Trophoblast cell (in vitro differentiated cells and primary cell): ENCODE measurements at regions not wholly inside any gene's neighbourhood (a gene's known extent, or its start where the extent isn't known, plus 50 kb on each side); places are given as distances from the start of the nearest gene placed in this dataset.

ENCODE experiments used
- DNase-seq, 2 donors: peaks; one replicate each; pipeline ENCODE4 v3.0.0-alpha.2; 2016
- H2AFZ ChIP-seq: 2 replicates; pipeline ENCODE4 v1.6.1; 2013; ENCODE audit warnings: low read length, moderate library complexity, mild to moderate bottlenecking; ENCODE audit not compliant: insufficient read depth, poor library complexity
- H2AK5ac ChIP-seq: 2 replicates; pipeline ENCODE4 v1.6.1; 2013; ENCODE audit warnings: mild to moderate bottlenecking, low read length
- H2BK120ac ChIP-seq: 2 replicates; pipeline ENCODE4 v1.6.1; 2013; ENCODE audit warnings: low read length, mild to moderate bottlenecking, moderate library complexity; ENCODE audit not compliant: insufficient read depth, poor library complexity
- H2BK12ac ChIP-seq: 2 replicates; pipeline ENCODE4 v1.6.1; 2013; ENCODE audit warnings: mild to moderate bottlenecking, low read length, moderate library complexity
- H2BK5ac ChIP-seq: 2 replicates; pipeline ENCODE4 v1.6.1; 2013; ENCODE audit warnings: low read length, low read depth, moderate library complexity, mild to moderate bottlenecking; ENCODE audit not compliant: poor library complexity
- H3K14ac ChIP-seq: 2 replicates; pipeline ENCODE4 v1.6.1; 2013; ENCODE audit warnings: mild to moderate bottlenecking, low read length
- H3K18ac ChIP-seq: 2 replicates; pipeline ENCODE4 v1.6.1; 2013; ENCODE audit warnings: mild to moderate bottlenecking, low read length
- H3K23ac ChIP-seq: 2 replicates; pipeline ENCODE4 v1.6.1; 2013; ENCODE audit warnings: low read length
- H3K27ac ChIP-seq: 2 replicates; pipeline ENCODE4 v1.5.1; 2013; ENCODE audit warnings: low read depth, mild to moderate bottlenecking, inconsistent platforms, low read length, moderate library complexity
- H3K27me3 ChIP-seq: 2 replicates; pipeline ENCODE4 v1.6.1; 2013; ENCODE audit warnings: inconsistent platforms, mild to moderate bottlenecking, low read length, moderate library complexity; ENCODE audit not compliant: insufficient read depth
- H3K36me3 ChIP-seq, 2 experiments: 1 replicate in 1 of 2; 2 replicates in 1 of 2; pipeline ENCODE4 v1.6.1; 2013; ENCODE audit warnings: low read length in 2 of 2, mild to moderate bottlenecking in 2 of 2, moderate library complexity in 1 of 2; ENCODE audit not compliant: insufficient read depth in 2 of 2, control insufficient read depth in 1 of 2
- H3K4ac ChIP-seq: 2 replicates; pipeline ENCODE4 v1.6.1; 2013; ENCODE audit warnings: low read depth, mild to moderate bottlenecking, low read length, moderate library complexity
- H3K4me1 ChIP-seq, 2 experiments: 1 replicate in 1 of 2; 2 replicates in 1 of 2; pipeline ENCODE4 v1.6.1; 2013; ENCODE audit warnings: low read length in 2 of 2, mild to moderate bottlenecking in 2 of 2, moderate library complexity in 1 of 2; ENCODE audit not compliant: insufficient read depth in 2 of 2, control insufficient read depth in 1 of 2
- H3K4me2 ChIP-seq: 2 replicates; pipeline ENCODE4 v1.6.1; 2013; ENCODE audit warnings: inconsistent platforms, mild to moderate bottlenecking, low read length, moderate library complexity
- H3K4me3 ChIP-seq: 2 replicates; pipeline ENCODE4 v1.5.1; 2013; ENCODE audit warnings: mild to moderate bottlenecking, low read depth, low read length, inconsistent platforms
- H3K79me1 ChIP-seq: one replicate; pipeline ENCODE4 v1.6.1; 2013; ENCODE audit warnings: low read length
- H3K79me2 ChIP-seq: 2 replicates; pipeline ENCODE4 v1.6.1; 2013; ENCODE audit warnings: low read length, mild to moderate bottlenecking; ENCODE audit not compliant: control insufficient read depth, insufficient read depth, poor library complexity
- H3K9ac ChIP-seq: 2 replicates; pipeline ENCODE4 v1.6.1; 2013; ENCODE audit warnings: mild to moderate bottlenecking, low read length
- H3K9me3 ChIP-seq: 2 replicates; pipeline ENCODE4 v1.6.1; 2013; ENCODE audit warnings: low read depth, mild to moderate bottlenecking, control low read depth, inconsistent platforms, low read length; ENCODE audit not compliant: insufficient read depth
- H4K12ac ChIP-seq: 2 replicates; pipeline ENCODE4 v1.6.1; 2013; ENCODE audit warnings: low read depth, mild to moderate bottlenecking, low read length, moderate library complexity
- H4K8ac ChIP-seq: 2 replicates; pipeline ENCODE4 v1.6.1; 2013; ENCODE audit warnings: low read depth, mild to moderate bottlenecking, low read length, moderate library complexity
- H4K91ac ChIP-seq: one replicate; pipeline ENCODE4 v1.6.1; 2013; ENCODE audit warnings: low read depth, mild to moderate bottlenecking, low read length, moderate library complexity
- WGBS: extraction: QIAGEN DNeasy Blood & Tissue Kit; methylation state at CpG from one replicate; pipeline ENCODE4 v1.1.7; 2013; ENCODE audit warnings: missing lambda C conversion rate; ENCODE audit not compliant: insufficient read length, insufficient coverage; ENCODE audit errors: extremely low coverage; 5-methylcytosine and 5-hydroxymethylcytosine counted together

DNA sequence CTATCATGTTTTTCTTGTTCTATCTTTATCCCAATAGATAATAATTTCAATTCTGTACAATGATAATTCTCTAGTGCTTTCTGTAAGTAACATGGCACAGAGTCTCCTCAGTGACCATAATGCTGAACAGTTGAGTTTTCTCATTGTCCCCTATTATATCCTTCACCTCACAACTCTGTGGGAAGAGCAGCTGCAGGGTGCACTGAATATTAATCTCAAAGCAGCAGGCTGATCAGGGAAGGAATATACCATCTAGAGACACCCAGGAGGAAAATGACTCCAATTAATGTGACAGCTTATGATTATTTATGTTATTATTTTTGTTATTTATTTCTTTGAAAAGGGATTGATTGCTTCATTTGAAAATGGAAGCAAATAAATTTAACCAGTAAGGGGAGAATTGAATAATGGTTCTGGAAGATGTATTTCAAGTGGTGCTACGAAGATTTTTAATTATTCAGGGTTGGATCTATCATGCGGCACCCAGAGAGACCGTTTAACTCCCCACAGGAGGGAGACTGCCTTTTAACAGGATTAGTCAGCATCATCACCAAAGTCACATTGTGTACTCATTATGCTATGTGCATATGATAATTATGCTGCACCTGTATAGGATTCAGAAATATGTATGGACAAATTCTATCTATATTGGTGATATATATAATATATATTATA, 1015.7 kb upstream of the GOT2 start:
- Histone ChIP-seq H2AK5ac (no peak overlapping the region), H3K27ac (no peak overlapping the region), H4K8ac (no peak overlapping the region), H3K4me3 (no peak overlapping the region), H3K9me3 (no peaks in the 10 kb centered on the region), H4K12ac (no peak overlapping the region), H3K9ac (no peak overlapping the region), H2BK5ac (no peak overlapping the region), H2AFZ (no peak overlapping the region), H3K36me3 (no peaks in the 10 kb centered on the region), H3K27me3 (no peaks in the 10 kb centered on the region), H3K79me2 (no peaks in the 10 kb centered on the region), H4K91ac (no peak overlapping the region), H3K14ac (no peak overlapping the region), H3K4me2 (no peak overlapping the region), H3K4me1 (no peaks in the 10 kb centered on the region), H3K23ac (no peak overlapping the region), H3K18ac (no peak overlapping the region), H2BK12ac (no peak overlapping the region), H3K4ac (no peak overlapping the region), H3K79me1 (no peaks in the 10 kb centered on the region), H2BK120ac (no peak overlapping the region)
- WGBS: no CpG with 5 or more reads among the region's 3 CpGs
- DNase-seq: no peak

DNA sequence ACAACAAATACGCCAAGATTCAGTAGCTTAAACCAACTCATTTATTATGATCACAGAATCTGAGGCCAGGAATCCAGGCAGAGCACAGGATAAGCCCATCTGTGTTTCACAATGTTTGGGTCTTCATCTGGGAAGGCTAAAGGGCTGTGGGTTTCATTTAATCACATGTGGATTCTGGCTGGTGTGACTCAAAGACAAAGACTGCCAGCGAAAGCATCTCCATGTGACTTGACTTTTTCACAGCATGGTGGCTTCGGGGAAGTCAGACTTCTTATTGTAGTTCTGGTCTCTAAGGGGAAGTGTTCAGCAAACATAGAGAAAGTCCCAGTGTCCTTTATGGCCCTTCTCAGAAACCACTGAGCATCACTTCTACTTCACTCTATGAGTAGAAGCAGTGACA, 1014.4 kb upstream of the GOT2 start:
- Histone ChIP-seq H2AK5ac (no peak overlapping the region), H3K4me1 (no peaks in the 10 kb centered on the region), H2BK5ac (no peak overlapping the region), H3K4me2 (no peak overlapping the region), H4K8ac (no peak overlapping the region), H3K79me1 (no peaks in the 10 kb centered on the region), H3K79me2 (no peaks in the 10 kb centered on the region), H4K12ac (no peak overlapping the region), H3K4ac (no peak overlapping the region), H2BK120ac (no peak overlapping the region), H2AFZ (no peak overlapping the region), H4K91ac (no peak overlapping the region), H3K36me3 (no peaks in the 10 kb centered on the region), H3K4me3 (no peak overlapping the region), H3K23ac (no peak overlapping the region), H2BK12ac (no peak overlapping the region), H3K27ac (no peak overlapping the region), H3K18ac (no peak overlapping the region), H3K14ac (no peak overlapping the region), H3K27me3 (no peaks in the 10 kb centered on the region), H3K9ac (no peak overlapping the region), H3K9me3 (no peaks in the 10 kb centered on the region)
- WGBS: no CpG with 5 or more reads among the region's 3 CpGs
- DNase-seq: no peak

DNA sequence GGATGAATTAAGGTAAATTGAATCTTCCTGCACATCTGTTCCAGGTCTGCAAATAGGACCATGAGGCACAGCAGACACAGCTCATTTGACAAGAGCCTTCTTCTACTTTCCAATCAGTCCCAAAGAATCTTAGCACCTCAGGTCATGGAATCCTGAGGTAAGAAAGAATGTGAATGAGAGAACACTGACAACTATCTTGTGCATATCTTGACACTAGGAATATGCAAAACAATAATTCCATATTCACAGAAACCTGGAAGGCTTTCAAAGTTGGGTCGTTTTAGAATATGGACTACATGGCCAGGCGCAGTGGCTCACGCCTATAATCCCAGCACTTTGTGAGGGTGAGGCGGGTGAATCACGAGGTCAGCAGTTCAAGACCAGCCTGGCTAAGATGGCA, 1009.4 kb upstream of the GOT2 start:
- no peaks in the 10 kb centered on the region for H3K4me1 ChIP-seq
- H3K14ac ChIP-seq: no peak overlapping the region
- H3K9me3 ChIP-seq: no peaks in the 10 kb centered on the region
- no peak overlapping the region for H2AK5ac ChIP-seq
- H3K9ac ChIP-seq: no peak overlapping the region
- WGBS: no CpG with 5 or more reads among the region's 5 CpGs
- H2BK12ac ChIP-seq: no peak overlapping the region
- H3K18ac ChIP-seq: no peak overlapping the region
- no peaks in the 10 kb centered on the region for H3K36me3 ChIP-seq
- no peaks in the 10 kb centered on the region for H3K79me2 ChIP-seq
- no peak overlapping the region for H3K4me3 ChIP-seq
- H2BK5ac ChIP-seq: no peak overlapping the region
- H4K12ac ChIP-seq: no peak overlapping the region
- no peak overlapping the region for H3K27ac ChIP-seq
- no peak overlapping the region for H2BK120ac ChIP-seq
- H4K8ac ChIP-seq: no peak overlapping the region
- no peaks in the 10 kb centered on the region for H3K79me1 ChIP-seq
- no peak overlapping the region for H3K4ac ChIP-seq
- DNase-seq: no peak
- no peaks in the 10 kb centered on the region for H3K27me3 ChIP-seq
- H2AFZ ChIP-seq: no peak overlapping the region
- H3K4me2 ChIP-seq: no peak overlapping the region
- H3K23ac ChIP-seq: no peak overlapping the region
- no peak overlapping the region for H4K91ac ChIP-seq

DNA sequence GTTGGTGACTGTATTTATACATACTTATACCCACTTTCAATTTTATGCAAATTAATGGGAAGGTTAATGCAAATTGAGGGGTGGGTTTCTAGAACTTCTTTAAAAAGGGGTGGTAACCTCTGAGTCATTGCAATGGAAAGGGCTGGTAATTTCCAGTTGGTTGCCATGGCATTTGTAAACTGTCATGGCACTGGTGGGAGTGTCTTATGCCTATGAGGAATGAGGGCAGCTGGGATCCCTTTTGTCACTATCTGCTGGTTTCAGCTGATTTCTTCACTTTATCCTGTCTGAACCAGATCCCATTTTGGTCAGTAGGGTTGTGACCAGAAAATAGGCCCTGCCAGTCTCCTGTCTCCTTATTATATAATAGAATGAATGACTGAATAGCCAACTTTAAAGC, 1006.7 kb upstream of the GOT2 start:
- no peak overlapping the region for H2BK5ac ChIP-seq
- H3K27ac ChIP-seq: no peak overlapping the region
- no peak overlapping the region for H4K8ac ChIP-seq
- no peak overlapping the region for H3K14ac ChIP-seq
- H4K91ac ChIP-seq: no peak overlapping the region
- no peak overlapping the region for H3K18ac ChIP-seq
- no peak overlapping the region for H4K12ac ChIP-seq
- H3K9me3 ChIP-seq: no peaks in the 10 kb centered on the region
- no peaks in the 10 kb centered on the region for H3K27me3 ChIP-seq
- H3K4me1 ChIP-seq: no peaks in the 10 kb centered on the region
- H2AK5ac ChIP-seq: no peak overlapping the region
- no peak for DNase-seq
- H3K9ac ChIP-seq: no peak overlapping the region
- H3K79me2 ChIP-seq: no peaks in the 10 kb centered on the region
- H2BK120ac ChIP-seq: no peak overlapping the region
- H2AFZ ChIP-seq: no peak overlapping the region
- H3K4me2 ChIP-seq: no peak overlapping the region
- no peak overlapping the region for H3K23ac ChIP-seq
- H3K4me3 ChIP-seq: no peak overlapping the region
- H3K79me1 ChIP-seq: no peaks in the 10 kb centered on the region
- no peak overlapping the region for H2BK12ac ChIP-seq
- H3K4ac ChIP-seq: no peak overlapping the region
- H3K36me3 ChIP-seq: no peaks in the 10 kb centered on the region
